GM10248 (cell line): ENCODE measurements at regions not wholly inside any gene's neighbourhood (a gene's known extent, or its start where the extent isn't known, plus 50 kb on each side); places are given as distances from the start of the nearest gene placed in this dataset.

Source experiments
- CTCF ChIA-PET: fragments of 300-600 bp; sonication (Branson Sonifier 250); formaldehyde crosslinking; extraction: SDS; loops from one replicate; lab custom pipeline; 2021; ENCODE audit warnings: antibody characterized with exemption; lab: Yijun Ruan, JAX
- POLR2A ChIA-PET: fragments of 350-650 bp; sonication (Branson Sonifier 250); formaldehyde crosslinking; extraction: SDS; loops from one replicate; lab custom pipeline; 2020; ENCODE audit warnings: antibody characterized with exemption; lab: Yijun Ruan, JAX
- DNase-seq: peaks from one replicate; pipeline ENCODE4 v3.0.0; 2012; ENCODE audit errors: extremely low spot score
- TF ChIP-seq, protein P1 (sequence below): IDR thresholded peaks from 2 replicates; pipeline ENCODE4 v1.5.1; 2012; ENCODE audit warnings: mild to moderate bottlenecking, low read depth; ENCODE audit errors: extremely low read depth, missing control alignments, control extremely low read depth

DNA sequence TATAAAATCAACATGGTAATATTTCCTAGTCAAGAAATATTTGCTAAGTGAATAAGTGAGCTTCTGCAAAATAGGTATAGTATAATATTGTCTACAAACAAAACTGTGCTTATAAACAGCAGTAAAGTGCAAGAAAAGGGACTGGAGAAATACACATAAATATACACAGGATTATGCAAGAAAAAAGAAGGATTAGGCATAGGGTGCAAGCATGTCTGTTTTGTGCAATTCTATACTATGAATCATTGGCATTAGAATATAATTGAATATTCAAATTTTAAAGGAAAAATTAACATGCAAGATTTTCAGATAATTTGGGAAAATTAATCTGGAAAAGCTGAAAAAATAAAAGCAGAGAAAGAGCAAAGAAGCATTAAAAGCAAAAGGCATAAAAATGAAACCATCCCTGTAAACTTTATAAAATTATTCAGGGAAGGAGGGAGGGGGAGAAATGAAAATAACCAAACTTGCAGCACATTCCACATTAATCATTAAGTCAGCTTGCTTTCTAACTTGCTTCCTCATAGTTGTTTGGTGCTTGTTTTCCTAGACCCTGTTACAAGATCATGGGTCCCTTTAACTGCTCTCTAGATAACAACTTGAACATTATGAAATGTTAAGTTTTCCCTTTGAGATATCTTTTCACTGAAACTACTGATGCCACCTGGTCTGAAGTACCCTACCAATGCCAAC lies 147.4 kb upstream of the STAC start:
- POLR2A ChIA-PET, result no interaction called here
- TF ChIP-seq, protein P1, sequence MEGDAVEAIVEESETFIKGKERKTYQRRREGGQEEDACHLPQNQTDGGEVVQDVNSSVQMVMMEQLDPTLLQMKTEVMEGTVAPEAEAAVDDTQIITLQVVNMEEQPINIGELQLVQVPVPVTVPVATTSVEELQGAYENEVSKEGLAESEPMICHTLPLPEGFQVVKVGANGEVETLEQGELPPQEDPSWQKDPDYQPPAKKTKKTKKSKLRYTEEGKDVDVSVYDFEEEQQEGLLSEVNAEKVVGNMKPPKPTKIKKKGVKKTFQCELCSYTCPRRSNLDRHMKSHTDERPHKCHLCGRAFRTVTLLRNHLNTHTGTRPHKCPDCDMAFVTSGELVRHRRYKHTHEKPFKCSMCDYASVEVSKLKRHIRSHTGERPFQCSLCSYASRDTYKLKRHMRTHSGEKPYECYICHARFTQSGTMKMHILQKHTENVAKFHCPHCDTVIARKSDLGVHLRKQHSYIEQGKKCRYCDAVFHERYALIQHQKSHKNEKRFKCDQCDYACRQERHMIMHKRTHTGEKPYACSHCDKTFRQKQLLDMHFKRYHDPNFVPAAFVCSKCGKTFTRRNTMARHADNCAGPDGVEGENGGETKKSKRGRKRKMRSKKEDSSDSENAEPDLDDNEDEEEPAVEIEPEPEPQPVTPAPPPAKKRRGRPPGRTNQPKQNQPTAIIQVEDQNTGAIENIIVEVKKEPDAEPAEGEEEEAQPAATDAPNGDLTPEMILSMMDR, result no peak
- CTCF ChIA-PET, result interaction anchor here (1.5 kb wide), 1 partner anchor 11 kb away, joined by 4 read pairs; no protein-coding TSS in a partner anchor
- DNase-seq, result no peak

DNA sequence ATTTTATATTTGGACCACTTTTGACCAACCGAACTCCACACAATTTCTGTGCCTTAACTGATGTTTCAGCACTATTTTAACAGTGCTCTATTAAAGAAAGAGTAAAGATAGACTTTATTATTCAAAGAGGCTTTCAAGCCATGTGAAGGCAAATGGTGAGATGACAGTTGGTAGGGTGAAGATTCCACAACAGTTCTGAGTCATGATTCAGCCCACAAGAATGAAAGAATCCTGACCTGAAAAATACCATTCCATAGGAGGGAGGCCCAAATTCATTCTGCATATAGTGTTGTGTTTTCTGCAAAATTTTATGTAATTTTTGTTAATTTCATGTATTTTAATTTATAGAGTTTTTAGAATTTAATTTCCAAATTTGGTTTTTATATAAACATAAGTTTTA lies 135.6 kb upstream of the STAC start:
- ChIA-PET POLR2A (no interaction called here), CTCF (no interaction called here)
- DNase-seq, result no peak
- TF ChIP-seq, protein P1, result no peak

DNA sequence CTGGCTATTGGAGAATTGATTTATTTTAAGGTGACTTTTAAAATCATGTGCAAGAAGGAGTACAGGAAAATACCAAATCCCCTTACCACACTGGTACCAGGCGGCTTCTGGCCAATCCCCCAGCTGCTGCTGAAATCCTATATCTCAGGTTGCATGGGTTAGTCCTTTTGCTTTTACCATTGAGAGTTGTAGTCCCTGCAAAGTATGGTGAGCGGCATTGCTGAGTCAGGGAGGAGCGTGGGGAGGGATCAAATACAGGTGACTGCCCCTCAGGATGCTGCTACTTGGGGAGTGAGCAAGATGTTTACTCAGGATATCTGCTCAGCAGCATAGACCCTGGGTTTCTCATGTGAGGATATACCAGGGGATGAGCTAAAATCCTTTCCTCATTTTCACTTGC lies 131.9 kb upstream of the STAC start:
- DNase-seq, result no peak
- TF ChIP-seq, protein P1, result no peak
- CTCF ChIA-PET, result no interaction called here
- POLR2A ChIA-PET, result no interaction called here

DNA sequence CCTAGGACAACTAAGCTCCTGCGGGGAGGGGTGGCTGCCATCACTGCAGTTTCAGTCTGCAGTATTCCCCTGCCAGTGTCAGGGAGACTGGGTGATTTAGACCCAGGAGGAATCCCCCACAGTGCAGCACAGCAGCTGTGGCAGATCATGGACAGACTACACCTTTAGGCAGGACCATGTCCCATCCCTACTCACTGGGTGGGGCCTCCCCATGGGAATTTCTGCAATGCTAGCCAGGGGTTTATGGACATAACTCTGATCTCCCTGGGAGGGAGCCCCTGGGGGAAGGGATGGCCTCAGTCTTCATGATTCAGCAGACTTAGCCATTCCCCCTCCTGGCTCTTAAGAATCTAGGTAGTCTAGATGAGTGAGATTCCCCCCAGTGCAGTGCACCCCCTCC lies 130.1 kb upstream of the STAC start:
- DNase-seq, result no peak
- ChIA-PET CTCF (no interaction called here), POLR2A (interaction anchor here (0.5 kb wide), 1 partner anchor 475 kb away, joined by 7 read pairs; no protein-coding TSS in a partner anchor)
- TF ChIP-seq, protein P1, result no peak

DNA sequence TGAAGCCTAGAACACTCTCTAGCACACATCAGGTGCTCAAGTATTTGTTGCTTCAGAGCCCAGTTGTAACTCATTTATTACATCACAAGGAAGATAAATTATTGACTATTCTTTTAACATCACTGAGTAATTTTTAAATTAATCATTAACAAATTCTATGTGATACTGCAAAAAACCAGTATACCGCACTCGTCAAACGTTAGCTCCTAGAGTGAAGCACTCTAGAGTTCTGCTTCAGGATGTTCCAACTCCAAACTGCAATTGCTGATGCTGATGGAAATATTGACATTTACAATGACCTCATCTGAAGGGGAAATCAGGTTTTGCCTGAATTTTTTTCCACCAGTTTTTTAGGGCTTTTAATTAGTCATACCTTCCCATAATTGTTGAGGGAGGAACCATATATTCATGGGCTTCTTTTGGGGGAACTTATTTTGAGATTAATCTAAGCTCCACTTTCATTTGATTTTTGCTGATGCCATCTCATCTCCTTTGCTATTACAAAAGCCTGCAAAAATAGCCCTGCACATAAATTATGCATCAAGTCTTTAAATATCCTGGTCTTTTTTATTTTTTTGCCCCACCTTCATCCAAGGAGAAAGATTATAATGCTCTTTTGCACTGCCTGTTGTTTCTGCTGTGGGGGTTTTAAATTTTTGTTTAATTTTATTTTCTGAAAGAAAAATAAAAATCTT lies 123.0 kb upstream of the STAC start:
- ChIA-PET POLR2A (no interaction called here), CTCF (no interaction called here)
- TF ChIP-seq, protein P1, result no peak
- DNase-seq, result no peak

DNA sequence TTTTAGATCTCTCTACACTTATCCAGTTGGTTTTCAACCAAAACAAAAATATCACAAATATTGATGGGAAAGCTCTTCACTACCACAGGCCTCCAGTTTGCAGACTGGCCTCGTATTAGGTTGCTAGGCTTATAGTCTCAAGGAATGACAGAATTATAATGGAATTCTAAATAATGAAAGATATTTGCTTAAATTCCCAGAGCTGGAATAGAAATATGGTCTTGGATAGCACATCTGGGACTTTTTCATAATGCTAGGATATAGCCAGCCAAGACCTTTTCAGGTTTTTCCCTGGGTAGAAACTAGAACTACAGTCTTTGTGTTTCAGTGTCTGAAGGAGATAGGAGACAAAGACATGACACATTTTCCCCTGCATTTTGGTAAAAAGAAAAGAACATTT lies 121.9 kb upstream of the STAC start:
- ChIA-PET POLR2A (no interaction called here), CTCF (no interaction called here)
- TF ChIP-seq, protein P1, result no peak
- DNase-seq, result no peak
